ENCODE measurements at regions not wholly inside any gene's neighbourhood (a gene's known extent, or its start where the extent isn't known, plus 50 kb on each side); places are given as distances from the start of the nearest gene placed in this dataset.

DNA sequence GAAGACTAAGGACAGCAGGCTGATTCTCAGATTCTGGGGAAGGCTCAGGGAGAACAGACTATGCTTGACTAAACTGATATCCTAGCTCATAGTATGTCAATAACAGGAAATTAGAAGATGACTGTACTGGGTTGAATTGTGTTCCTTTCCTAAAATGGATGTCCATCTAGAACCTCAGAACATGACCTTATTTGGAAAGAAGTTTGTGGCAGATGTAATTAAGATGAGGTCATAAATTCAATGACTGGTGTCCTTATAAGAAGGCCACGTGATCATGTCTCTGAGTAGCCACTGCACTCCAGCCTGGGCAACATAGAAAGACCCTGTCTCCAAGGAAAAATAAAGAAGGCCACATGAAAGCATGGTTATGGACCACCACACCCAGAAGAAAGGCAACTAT, 113.9 kb upstream of the STMND1 start:
- no peak for TF ChIP-seq CTCF (IDR thresholded peaks at IDR 0.05)
- no peak for TF ChIP-seq POLR2A (IDR thresholded peaks at IDR 0.05)

All from adrenal gland (tissue), 5 donors.